Vagina (tissue), 2 donors: ENCODE measurements at regions not wholly inside any gene's neighbourhood (a gene's known extent, or its start where the extent isn't known, plus 50 kb on each side); places are given as distances from the start of the nearest gene placed in this dataset.

Experiments
- DNase-seq, 2 donors: peaks; one replicate each; pipeline ENCODE4 v3.0.0-alpha.2; 2017; ENCODE audit errors: extremely low spot score in 2 of 2
- H3K27ac ChIP-seq: fragments of 200-600 bp; sonication (generic); one replicate; pipeline ENCODE4 v1.5.1; 2019
- H3K27me3 ChIP-seq: fragments of 200-600 bp; sonication (generic); one replicate; pipeline ENCODE4 v1.5.1; 2019
- H3K36me3 ChIP-seq, 2 donors: fragments of 200-600 bp; sonication (generic); one replicate each; pipeline ENCODE4 v1.5.1; 2017 to 2019
- H3K4me1 ChIP-seq: fragments of 200-600 bp; sonication (generic); one replicate; pipeline ENCODE4 v1.5.1; 2019
- H3K4me3 ChIP-seq, 2 donors: fragments of 200-600 bp; sonication (generic); 1 replicate in 1 of 2; 2 replicates in 1 of 2; pipeline ENCODE4 v1.5.1; 2016 to 2019
- H3K9me3 ChIP-seq: fragments of 200-600 bp; sonication (generic); one replicate; pipeline ENCODE4 v1.5.1; 2019
- CTCF ChIP-seq, 3 experiments: fragments of 450-650 bp in 2 of 3; fragments of 200-600 bp in 1 of 3; sonication (generic) in 1 of 3; IDR thresholded peaks; one replicate each; pipeline ENCODE4 v1.5.1; 2017 to 2019; ENCODE audit warnings: antibody characterized with exemption in 3 of 3, mild to moderate bottlenecking in 2 of 3, moderate library complexity in 2 of 3
- POLR2A ChIP-seq, 2 donors: fragments of 450-650 bp; IDR thresholded peaks; one replicate each; pipeline ENCODE4 v1.6.1; 2017; ENCODE audit warnings: antibody characterized with exemption in 2 of 2, mild to moderate bottlenecking in 2 of 2, moderate library complexity in 2 of 2
- POLR2AphosphoS5 ChIP-seq, 2 donors: sonication (generic); formaldehyde crosslinking; IDR thresholded peaks; one replicate each; pipeline ENCODE4 v1.9.0; 2017; ENCODE audit warnings: antibody characterized with exemption in 2 of 2, mild to moderate bottlenecking in 2 of 2, low read depth in 1 of 2; ENCODE audit not compliant: insufficient read depth in 1 of 2
- intact Hi-C: fragments of 100-400 bp; cut with DNase I; formaldehyde crosslinking; loops from one replicate; pipeline ENCODE4 v1.15.1; 2023

- H3K27me3 ChIP-seq: no peaks in the 10 kb centered on the region
- TF ChIP-seq POLR2AphosphoS5 (IDR thresholded peaks at IDR 0.05; ENCODE audit: insufficient read depth in 1 of 2, low read depth in 1 of 2) (no peak), CTCF (IDR thresholded peaks at IDR 0.05) (no peak)
- intact Hi-C loops: no loop called here
Measured at GRCh38 chr15:97884513-97885131, 75.9 kb upstream of the ARRDC4 start.

DNA sequence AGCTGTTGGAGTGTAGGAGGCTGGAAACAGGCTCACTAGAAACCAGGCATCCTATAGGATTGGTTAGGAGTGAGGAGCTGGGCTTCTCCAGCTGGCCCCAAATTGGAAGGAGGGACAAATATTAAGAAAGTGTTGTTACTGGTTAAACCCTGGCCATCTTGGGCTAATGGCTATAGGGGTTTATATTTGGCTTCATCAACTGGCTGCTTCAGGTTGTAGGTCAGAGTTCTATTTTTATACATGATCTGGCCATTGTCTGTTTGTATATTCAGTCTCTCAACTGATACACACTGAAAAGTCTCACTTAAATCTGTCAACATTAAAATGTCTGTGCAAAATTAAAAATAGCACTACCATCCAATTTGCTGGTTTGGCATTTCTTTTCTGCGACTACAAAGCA, 70.2 kb upstream of the ARRDC4 start:
- intact Hi-C loops: no loop called here
- H3K27ac ChIP-seq: no peak overlapping the region
- DNase-seq: no peak

More at GRCh38 chr15:97884513-97885131, 75.9 kb upstream of the ARRDC4 start:
- Histone ChIP-seq H3K4me1 (no peaks in the 10 kb centered on the region), H3K27ac (no peak overlapping the region), H3K4me3 (no peak overlapping the region), H3K36me3 (no peaks in the 10 kb centered on the region), H3K9me3 (no peaks in the 10 kb centered on the region)
- DNase-seq: no peak

GRCh38 chr15:97892167-97892938, 68.2 kb upstream of the ARRDC4 start:
- Histone ChIP-seq H3K9me3 (no peaks in the 10 kb centered on the region), H3K27ac (no peak overlapping the region), H3K4me1 (no peaks in the 10 kb centered on the region), H3K36me3 (no peaks in the 10 kb centered on the region), H3K4me3 (no peak overlapping the region), H3K27me3 (no peaks in the 10 kb centered on the region)
- DNase-seq: no peak
- no peak for TF ChIP-seq CTCF (IDR thresholded peaks at IDR 0.05)
- TF ChIP-seq POLR2AphosphoS5 (IDR thresholded peaks at IDR 0.05; ENCODE audit: insufficient read depth in 1 of 2, low read depth in 1 of 2): no peak
- TF ChIP-seq POLR2A (IDR thresholded peaks at IDR 0.05): no peak
- intact Hi-C loops: no loop called here

More for the DNA sequence above, 70.2 kb upstream of the ARRDC4 start:
- Histone ChIP-seq H3K9me3 (no peaks in the 10 kb centered on the region), H3K27me3 (no peaks in the 10 kb centered on the region), H3K4me3 (no peak overlapping the region), H3K4me1 (no peaks in the 10 kb centered on the region), H3K36me3 (no peaks in the 10 kb centered on the region)
- TF ChIP-seq POLR2AphosphoS5 (IDR thresholded peaks at IDR 0.05; ENCODE audit: insufficient read depth in 1 of 2, low read depth in 1 of 2) (no peak), POLR2A (IDR thresholded peaks at IDR 0.05) (no peak), CTCF (IDR thresholded peaks at IDR 0.05) (no peak)

DNA sequence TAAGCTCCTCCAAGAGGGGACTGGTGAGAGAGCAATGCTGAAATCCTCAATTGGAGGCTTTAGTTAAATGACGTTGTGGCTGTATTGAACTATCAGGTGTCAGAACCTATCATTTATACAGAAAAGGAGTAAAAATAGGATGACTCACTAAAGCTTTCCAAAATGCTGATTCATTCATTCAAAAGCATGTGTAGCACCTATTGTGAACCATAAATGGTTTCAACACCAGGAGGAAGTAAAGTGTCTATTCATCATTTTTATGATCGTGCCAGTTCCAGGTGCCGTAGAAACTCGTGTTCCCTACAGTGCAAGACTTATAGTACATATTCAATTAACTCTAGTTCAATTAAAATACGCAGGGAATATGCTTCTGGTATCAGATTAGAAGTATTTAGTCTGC, 66.5 kb upstream of the ARRDC4 start:
- intact Hi-C loops: no loop called here
- no peaks in the 10 kb centered on the region for H3K9me3 ChIP-seq
- no peak overlapping the region for H3K4me3 ChIP-seq
- DNase-seq: no peak
- no peak overlapping the region for H3K27ac ChIP-seq
- no peaks in the 10 kb centered on the region for H3K36me3 ChIP-seq
- H3K27me3 ChIP-seq: no peaks in the 10 kb centered on the region
- H3K4me1 ChIP-seq: no peaks in the 10 kb centered on the region
- no peak for TF ChIP-seq POLR2AphosphoS5 (IDR thresholded peaks at IDR 0.05; ENCODE audit: insufficient read depth in 1 of 2, low read depth in 1 of 2)
- TF ChIP-seq POLR2A (IDR thresholded peaks at IDR 0.05): no peak
- no peak for TF ChIP-seq CTCF (IDR thresholded peaks at IDR 0.05)

- Histone ChIP-seq H3K4me3 (no peak overlapping the region), H3K9me3 (no peaks in the 10 kb centered on the region), H3K36me3 (no peaks in the 10 kb centered on the region), H3K4me1 (peaks cover 15% of the 10 kb centered on the region), H3K27me3 (no peaks in the 10 kb centered on the region), H3K27ac (no peak overlapping the region)
- TF ChIP-seq CTCF (IDR thresholded peaks at IDR 0.05): no peak
- no peak for TF ChIP-seq POLR2A (IDR thresholded peaks at IDR 0.05)
- TF ChIP-seq POLR2AphosphoS5 (IDR thresholded peaks at IDR 0.05; ENCODE audit: insufficient read depth in 1 of 2, low read depth in 1 of 2): no peak
- intact Hi-C loops: no loop called here
- DNase-seq: no peak
Measured at GRCh38 chr15:97899981-97900380, 60.5 kb upstream of the ARRDC4 start.
